ENCODE measurements at regions not wholly inside any gene's neighbourhood (a gene's known extent, or its start where the extent isn't known, plus 50 kb on each side); places are given as distances from the start of the nearest gene placed in this dataset.
"Not testable (repeated sequence)": the region's sequence is repeated elsewhere in the genome, so short reads cannot be mapped to it uniquely, and the experiment has no call there.

DNA sequence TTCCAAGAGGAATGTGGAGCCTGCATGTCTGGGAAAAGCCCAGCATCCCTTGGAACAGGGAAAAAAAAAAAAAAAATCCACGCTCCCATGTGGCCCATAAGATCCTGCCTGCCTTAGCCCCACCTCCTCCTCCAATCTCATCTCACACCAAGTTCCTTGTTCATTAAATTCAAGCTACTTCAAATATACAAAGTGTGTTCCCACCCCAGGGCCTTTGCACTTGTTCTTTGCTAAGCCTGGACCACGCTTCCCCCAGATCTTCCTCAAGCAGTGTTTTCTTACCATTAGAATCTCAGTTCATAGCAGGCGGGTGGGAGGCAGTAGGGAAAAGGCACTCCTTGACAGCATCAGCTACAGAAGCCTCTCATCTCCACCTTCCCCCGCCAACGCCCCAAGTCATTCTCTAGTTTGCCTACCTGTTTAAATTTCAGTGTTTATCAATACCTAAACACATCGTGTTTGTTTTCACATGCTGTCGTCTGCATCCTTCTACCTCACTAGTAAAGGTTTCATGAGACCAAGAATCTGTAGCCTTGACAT, 262.8 kb downstream of the FGFR2 start:
- no peak for DNase-seq (ENCODE audit: low spot score)

DNA sequence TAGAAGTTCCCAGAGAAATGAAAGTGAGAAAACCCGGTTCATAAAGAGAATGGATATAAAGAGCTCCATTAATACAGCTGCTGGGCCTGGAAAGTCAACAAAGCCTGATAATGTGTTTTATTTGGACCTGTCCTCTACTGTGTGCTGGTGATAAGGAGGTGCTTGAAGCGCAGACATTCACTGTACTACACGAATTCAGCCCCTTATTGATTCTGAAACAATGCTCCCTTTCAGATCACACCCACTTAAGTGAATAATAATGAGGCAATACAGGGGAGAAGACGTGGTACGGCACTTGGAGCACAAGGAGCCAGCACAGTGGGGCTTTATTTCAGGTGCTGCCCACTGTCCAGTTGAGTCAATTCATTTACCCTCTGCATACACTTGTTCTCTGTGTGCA, 260.8 kb downstream of the FGFR2 start:
- no peak for DNase-seq (ENCODE audit: low spot score)

DNA sequence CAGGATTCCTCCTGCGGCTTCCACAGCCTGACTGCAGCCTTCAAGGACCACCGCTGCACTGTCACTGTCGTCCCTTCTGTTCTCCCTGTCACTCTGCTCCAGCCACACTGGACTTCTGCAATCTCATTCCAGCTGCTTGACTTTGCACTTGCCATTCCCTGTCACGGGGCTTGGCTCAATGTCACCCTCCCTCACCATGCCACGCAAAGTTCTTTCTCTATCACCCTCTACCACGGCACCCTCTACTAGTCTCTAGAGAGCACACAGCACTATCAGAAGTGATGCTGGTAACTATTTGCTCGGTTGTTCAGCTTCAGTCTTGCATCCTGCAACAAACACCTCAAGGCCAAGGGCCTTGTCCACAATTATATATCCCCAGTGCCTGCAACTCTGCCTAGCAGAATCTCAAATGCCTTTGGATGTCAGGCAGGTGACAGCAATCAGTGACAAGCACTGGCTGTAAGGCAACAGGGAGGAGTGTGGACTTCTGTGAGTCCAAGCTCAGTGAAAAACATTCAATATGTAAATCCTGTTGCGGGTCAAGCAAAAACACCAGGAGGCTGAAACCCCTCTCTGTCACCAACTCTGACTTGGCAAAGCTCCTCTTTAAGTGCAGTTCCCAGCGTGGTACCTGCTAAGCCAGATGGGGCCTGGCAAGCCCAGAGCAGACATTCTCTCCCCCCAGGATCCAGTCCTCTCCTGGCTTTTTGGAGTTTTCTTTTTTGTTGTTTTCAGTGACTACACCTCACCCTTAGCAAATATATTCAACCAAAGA, 259.9 kb downstream of the FGFR2 start:
- no peak for DNase-seq (ENCODE audit: low spot score)

DNA sequence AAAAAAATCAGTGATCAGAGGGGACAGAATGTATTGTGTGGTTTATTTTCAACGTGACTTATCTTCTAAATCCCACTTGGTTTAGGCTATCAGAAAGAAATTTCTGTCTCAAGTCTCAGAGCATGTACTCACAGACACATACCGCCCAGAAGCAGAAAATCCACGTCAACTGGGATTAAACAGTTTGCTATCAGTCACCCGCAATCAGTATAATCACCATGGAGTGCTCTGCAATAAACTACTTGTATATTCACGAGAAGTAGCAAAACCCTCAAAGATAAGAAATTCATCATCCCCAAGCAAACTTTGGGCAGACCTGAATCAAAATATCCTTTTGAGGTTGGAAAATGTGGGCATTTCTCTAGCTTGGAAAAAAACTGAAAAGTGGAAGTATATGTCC, 259.1 kb downstream of the FGFR2 start:
- no peak for DNase-seq (ENCODE audit: low spot score)

DNA sequence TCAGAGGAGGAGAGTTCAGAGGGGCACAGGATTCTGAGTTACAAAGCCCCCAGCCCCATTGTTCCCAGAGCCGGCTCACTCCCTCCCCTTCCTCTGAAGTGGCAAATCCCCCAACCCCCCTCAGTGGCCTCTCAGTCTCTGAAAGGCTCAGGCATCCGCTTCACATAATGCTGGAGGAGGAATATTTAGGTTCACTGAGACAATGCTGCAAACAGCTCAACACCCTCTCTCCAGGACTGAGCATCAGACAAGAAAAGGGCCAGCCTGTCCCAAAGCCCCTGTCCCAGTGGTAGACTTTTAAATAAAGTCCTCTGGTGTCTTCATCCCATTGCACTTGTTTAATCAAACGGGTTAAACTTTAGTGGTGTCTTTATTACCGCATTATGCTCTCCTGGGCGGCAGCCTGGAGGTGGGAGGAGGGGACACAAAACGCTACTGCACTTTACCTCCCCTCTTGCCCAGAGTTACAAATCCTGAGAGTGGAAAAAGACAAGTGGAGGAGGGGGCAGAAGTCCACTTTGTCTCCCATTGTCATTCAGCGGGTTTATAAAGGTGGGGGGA, 257.9 kb downstream of the FGFR2 start:
- DNase-seq (ENCODE audit: low spot score) = no peak

DNA sequence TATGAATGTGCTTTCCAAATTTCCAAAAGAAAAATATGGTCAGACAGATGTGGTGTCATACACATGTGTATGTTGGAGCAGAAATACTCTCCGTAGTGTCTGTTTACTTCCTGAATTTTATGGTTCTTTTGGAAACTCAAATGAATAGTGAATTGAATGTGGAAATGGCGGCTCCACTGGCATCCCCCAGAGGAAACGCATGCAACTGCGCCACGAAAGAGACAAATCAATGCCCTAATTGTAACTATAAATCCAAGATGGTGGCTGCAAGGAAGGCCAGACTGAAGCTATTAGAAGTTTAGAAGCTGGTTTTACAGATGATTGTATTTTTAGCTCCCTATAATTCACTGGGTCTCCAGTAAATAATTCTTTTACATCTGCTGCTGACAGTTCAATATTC, 246.7 kb downstream of the FGFR2 start:
- no peak for DNase-seq (ENCODE audit: low spot score)

DNA sequence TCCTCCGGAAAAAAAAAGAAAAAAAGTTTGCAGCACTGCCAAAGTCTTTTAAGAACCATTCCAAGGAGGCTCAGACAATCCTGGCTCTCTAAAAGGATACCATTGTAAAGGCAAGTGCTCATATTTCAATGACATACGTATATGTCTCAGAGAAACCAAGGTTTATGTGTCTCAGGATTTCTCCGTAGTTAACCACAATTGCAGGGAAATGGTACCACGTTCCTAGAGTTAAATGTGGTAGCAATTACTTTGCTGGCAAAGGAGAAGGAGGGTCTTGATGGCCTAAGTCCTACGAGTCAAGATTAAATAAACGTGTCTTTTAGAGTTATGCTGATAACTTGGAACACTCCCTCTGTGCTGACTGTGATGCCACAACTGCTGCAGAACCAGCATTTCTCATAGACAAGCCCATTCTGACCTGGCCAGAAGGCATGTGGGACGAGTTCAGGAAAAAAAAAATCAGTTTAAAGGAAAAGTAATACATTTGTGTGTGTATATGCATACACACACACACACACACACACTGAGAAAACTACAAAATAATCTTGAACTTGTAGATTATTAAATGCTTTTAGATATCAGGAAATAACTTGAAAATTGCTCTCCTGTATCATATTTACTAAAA, 245.9 kb downstream of the FGFR2 start:
- no peak for DNase-seq (ENCODE audit: low spot score)

DNA sequence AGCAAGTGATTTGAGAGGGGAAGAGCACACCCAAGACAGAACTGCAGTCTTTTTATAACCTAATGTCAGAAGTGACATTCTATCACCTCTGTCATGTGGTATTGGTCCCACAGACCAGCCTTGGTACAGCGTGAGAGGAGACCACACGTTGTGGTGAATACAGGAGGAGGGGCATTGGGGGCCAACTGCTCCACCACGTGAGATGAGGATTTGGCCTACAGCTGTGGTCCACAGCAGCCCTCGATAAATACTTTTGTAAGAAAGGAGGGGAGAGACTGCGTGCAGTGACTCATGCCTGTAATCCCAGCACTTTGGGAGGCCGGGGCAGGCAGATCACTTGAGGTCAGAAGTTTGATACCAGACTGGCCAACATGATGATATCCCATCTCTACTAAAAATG, 243.1 kb downstream of the FGFR2 start:
- no peak for DNase-seq (ENCODE audit: low spot score)

DNA sequence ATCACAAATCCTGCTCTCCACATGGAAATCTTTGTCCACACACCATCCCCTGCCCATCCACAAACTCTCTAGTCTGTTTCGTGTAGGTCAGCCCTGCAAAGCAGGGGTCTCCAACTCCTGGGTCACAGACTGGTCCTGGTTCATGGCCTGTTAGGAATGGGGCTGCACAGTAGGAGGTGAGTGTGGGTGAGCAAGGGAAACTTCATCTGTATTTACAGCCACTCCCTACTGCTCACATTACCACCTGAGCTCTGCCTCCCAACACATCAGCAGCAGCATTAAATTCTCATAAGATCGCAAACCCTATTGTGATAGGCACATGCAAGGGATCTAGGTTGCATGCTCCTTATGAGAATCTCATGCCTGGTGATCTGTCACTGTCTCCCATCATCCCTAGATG, 242.1 kb downstream of the FGFR2 start:
- DNase-seq (ENCODE audit: low spot score) = no peak

DNA sequence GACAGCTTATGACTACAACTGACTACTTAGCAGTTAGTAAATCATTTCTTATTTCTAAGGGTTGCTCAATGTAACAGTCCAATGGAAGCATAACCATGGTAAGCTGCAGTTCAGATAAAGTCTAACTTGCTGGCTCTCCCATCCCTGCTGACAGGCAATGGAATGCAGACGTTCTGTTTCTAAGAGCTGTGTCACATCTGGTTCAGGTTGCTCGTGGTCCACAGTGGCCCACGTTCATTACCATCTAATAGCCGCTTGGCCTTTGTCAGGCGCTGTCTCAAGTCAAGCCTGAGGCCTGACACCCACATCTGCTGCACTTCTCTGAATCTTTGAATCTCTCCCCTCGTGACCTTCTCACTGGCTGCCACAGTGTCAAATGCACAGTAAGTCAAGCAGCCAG, 240.8 kb downstream of the FGFR2 start:
- DNase-seq (ENCODE audit: low spot score) = no peak

DNA sequence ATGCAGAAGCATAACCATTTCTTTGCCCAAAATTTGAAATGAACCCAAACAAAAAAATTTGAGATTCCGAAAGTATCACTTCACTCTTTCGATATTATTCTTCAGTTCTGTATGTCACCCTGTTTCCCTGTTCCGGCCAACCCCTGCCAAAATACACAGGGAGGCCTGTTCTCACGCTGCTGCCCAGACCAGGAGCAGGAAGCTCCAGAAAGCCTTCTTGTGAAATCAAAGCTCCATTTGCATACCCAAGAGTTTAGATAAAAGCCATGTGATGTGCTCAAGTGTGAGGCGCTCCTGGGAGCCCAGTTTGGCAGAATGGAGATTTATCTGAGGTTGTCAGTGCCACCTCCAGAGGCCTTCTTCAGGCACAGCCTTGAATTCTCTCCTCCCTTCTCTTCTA, 236.2 kb downstream of the FGFR2 start:
- no peak for DNase-seq (ENCODE audit: low spot score)

DNA sequence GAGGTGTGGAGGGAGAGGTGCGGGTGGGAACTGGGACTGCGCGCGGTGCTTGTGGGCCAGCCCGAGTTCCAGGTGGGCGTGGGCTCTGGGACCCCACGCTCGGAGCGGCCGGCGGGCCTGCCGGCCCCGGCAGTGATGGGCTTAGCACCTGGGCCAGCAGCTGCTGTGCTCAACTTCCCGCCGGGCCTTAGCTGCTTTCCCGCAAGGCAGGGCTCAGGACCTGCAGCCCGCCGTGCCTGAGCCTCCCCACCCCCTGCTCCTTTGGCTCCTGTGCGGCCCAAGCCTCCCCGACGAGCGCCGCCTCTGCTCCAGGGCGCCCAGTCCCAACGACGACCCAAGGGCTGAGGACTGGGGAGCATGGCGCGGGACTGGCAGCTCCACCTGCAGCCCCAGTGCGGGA, 232.7 kb downstream of the FGFR2 start:
- DNase-seq (ENCODE audit: low spot score) = no peak

DNA sequence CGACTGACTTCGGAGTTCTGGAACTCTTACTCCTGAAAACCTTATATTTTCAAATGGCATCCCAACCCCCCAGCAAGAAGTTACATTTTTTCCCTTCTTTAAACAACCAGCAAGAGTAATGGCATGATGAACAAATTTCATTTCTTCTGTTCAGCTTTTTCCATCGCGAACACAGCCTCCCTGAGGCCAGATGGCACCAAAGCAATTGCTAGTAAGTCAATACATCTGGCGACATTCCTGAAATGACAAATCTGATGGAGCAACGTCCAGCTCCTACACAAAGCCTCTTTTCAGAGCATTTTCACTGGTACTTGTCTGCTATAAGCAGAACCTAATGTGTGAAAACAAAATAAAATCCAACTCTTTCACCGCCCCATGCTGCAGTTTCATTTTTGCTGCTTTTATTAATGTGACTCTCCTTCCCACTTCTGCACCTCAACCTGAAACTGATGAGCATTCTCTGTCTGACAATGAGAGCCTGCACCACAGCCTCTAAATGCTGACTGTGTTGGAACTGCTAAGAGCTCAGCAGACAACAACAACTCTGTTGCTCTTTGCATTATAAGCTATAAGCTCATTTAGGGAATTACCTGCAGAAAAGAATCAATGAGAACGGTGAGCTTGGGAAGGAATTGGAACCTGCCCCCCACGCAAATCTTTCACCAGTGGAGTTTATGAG, 229.8 kb downstream of the FGFR2 start:
- DNase-seq (ENCODE audit: low spot score) = peak; percentile 61

DNA sequence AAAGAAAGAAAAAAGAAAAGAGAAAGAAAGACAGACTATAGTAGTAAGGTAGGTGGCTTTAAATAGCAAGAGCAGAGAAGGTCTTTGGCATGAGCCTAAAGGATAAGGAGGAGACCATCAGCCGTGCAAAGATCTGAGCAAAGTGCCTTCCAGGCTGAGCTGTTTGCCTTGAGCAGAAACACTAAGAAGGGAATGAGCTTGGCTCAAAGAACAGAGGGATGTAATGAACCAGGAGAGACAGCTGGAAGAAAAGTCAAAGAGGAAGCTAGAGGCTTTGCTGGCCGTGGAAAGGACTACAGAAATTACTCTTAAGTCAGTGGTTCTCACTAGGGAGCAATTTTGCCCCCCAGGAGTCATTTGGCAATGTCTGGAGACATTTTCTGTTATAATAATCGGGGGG, 228.6 kb downstream of the FGFR2 start:
- DNase-seq (ENCODE audit: low spot score) = no peak

DNA sequence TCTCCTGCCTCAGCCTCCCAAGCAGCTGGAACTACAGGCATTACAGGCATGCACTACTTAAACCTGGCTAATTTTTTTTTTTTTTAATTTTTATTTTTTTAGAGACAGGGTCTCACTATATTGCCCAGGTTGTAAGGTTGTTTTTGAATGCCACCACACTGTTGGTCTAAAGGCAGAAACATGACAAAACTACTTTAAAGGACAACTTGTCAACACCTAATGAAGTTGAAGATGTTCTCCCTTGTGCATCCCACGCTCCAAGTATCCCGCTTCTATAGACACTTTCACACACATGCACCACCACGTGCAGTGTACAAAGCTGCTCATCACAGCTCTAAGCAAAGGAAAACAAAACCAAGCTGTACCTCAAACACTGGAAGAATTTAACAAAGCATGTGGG, 226.4 kb downstream of the FGFR2 start:
- DNase-seq (ENCODE audit: low spot score) = no peak

DNA sequence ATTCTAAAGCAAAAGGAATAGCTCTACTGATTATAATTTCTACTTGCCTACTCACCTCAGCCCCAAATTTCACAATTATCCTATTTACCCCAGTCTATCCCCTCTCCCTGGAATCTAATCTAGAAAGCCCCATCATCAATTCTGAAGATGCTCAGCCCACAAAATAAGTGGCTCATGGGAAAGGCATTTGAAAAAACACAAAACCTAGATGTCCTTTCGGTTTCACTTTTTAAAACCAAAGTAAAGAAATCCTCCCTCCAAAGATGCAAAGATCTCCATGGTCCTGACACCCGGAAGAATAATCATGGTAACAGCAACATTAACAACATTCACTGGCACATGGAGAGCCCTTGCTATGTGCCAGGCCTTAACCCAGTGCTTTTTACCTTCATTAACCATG, 224.8 kb downstream of the FGFR2 start:
- DNase-seq (ENCODE audit: low spot score) = no peak

DNA sequence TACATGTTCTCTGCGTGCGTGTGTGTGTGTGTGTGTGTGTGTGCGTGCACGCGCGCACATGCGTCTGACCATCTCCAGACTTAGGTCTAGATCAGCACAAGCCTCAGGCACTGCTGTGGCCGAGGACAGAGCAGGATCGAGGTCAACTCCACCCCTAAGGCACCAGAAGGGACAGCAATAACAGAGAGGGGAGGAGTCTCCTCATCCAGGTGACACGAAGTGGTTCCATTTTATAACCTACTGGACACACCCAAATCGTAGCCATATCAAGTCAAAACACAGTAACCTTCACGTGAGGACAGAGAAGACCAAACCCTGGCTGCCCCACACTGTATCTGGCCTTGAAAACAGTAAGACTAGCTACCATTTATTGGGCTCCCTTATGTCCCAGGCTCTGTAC, 224.1 kb downstream of the FGFR2 start:
- no peak for DNase-seq (ENCODE audit: low spot score)

DNA sequence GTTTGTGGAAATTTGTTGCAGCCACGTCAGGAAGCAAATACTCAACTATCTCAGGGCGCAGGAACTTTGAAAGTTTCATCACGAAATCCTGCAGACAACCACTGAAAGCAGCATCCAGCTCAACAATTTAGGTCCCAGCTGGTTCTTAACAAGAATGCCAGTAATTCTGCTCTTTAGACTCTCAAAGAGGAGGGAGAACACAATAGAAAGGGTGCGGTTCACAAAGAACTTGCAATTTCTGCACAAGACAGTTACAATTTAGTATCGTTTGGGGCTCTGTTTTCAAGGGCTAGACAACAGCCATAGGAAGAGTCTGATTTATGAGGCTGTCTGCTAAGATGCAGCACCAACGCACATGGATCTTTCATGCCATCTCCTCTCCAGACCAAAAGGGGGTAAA, 223.1 kb downstream of the FGFR2 start:
- no peak for DNase-seq (ENCODE audit: low spot score)

DNA sequence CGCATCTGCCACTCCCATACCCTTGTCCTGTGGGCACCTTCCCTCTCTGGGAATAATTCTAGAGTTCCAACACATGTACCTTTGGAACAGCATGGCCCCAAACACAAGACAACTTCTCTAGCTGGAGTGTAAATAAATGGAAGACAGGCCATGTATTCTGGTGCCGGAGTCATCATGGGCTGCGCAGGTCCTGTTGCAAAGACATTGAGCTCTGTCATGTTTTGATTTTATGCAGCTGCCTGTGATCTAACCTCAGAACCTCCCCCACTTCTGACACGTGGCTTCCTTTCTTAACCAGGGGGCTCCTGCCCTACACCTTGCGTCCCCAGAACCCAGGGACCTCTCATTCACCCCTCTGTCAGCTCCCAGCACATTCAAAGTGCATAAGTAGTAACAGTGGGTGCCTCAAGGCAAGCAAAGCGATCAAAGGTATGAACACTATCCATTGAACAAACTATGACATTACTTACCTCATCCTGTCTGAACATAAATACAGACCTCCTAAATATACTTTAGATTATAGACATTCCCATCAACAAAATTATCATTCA, 219.9 kb downstream of the FGFR2 start:
- DNase-seq (ENCODE audit: low spot score) = no peak

DNA sequence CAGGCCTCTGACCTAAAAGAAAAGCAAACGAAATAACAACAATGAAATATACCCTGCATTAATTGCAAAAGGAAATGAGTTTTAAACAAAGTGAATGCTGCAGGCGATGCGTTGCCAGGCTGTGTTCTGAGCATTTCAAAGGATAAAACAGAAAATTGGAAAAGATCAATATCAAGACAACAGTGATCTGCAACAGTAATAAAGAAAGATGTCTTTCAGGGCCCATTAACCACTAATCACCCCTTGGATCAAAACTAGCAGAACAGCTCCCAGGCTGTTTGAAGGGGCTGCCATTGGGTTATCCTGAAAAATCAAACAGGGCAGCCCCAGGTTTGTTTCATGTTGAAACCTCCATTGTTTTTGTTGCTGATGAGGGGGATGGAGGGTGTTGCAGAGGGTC, 219.2 kb downstream of the FGFR2 start:
- DNase-seq (ENCODE audit: low spot score) = no peak

DNA sequence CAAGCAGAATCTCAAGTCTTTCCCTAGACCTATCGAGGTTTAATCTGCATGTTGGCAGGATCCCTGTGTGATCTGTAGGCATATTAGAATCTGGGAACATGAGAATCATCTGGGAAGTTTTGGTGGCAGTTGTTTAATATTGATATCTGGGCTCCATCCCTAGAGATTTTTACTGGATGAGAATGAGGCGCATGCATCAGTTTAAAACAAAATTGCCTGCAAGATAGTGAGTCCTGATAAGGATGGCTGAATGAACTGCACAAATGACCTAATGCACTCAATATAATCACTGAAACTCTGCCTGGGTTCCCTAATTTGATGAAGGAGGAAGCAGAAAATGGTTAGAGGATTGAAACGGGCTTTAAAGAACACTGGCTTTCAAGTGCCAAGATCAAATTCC, 218.0 kb downstream of the FGFR2 start:
- DNase-seq (ENCODE audit: low spot score) = no peak

DNA sequence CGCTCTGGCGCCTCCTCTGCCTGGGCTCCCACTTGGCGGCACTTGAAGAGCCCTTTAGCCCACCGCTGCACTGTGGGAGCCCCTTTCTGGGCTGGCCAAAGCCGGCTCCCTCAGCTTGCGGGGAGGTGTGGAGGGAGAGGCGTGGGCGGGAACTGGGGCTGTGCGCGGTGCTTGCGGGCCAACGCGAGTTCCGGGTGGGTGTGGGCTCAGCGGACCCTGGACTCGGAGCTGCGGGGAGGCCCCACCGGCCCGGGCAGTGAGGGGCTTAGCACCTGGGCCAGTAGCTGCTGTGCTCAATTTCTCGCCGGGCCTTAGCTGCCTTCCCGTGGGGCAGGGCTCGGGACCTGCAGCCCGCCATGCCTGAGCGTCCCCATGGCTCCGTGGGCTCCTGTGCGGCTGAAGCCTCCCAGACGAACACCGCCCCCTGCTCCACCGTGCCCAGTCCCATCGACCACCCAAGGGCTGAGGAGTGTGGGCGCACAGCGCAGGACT, 216.2 kb downstream of the FGFR2 start:
- not testable (repeated sequence) for DNase-seq (ENCODE audit: low spot score)
